Stimulated activated CD4-positive, alpha-beta T cell treated with anti-CD3 and anti-CD28 coated beads, Interleukin-1b, Interleukin-23, amount 100 ng/mL, for 4 hours (primary cell): ENCODE measurements at regions not wholly inside any gene's neighbourhood (a gene's known extent, or its start where the extent isn't known, plus 50 kb on each side); places are given as distances from the start of the nearest gene placed in this dataset.

ENCODE experiments used
- DNase-seq, 2 donors: peaks; one replicate each; pipeline ENCODE4 v3.0.0-alpha.2; 2020; ENCODE audit warnings: low read depth in 2 of 2

DNA sequence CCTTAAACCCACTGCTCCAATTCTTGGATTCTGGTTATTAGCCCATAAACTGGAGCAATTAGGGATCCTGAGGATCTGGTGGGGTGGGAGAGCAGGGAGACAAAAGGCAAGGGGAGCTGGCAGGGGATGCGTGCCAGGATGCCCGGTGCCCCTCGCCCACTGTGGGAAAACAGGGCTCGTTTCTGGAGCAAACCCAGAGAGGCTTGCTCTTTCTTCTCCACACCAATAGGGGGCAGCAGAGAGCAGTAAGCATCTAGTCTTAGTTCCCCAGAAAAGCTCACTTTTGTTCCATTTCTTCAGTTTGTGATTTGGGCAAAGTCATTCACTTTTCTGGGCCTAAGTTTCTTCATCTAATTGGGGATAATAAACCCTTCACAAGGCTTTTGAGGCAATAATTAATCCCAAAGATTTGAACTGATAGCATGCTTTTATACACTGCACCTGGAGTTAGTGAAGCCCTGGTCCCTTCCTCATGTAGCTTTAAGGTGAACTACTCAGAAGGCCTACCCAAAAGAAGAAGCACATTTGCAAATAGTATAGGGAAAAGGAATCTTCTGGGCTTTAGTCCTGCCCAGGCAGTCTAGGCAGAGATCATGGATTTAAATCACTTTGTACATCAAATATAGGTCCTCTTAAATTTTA, 160.6 kb upstream of the USP24 start:
- DNase-seq, result peak in 1 of 2 donors; percentile 14

DNA sequence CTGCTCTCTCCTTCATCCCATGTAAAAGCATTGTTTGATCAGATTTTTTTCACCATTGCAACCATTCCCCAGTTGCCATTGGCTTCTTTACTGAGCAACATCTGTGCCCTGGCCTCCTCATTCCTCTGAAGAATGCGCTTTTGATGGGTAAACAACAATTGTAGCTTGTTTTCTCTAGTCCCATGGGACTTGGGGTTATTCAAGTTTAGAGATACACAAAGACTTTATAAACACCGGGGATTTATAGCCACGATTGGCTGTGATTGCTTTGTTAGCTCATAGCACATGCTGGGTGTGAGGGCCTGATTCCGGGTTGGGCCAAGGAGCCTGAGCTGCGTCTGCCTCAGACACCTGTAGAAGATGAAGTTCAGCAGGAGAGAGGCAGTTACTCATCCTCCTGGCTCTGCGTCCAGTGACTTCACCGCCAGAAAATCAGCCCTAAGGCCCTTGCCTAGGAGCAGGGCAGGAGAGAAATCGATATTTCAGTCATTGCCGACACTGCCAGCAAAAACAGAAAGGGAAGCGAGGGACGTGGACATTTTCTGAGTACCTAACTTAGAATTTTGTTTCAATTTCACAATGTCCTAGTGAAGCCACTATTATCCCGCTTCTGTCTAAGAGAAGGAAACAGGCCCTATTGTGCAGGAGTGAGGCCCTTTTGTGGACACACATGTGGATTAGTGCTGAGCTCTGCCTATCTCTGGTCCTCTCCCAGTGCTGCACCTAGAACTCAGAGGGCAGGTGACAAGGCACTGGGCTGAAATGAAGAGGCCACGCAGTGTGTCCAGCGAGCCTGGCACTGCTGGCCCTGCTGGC, 159.8 kb upstream of the USP24 start:
- DNase-seq, result no peak

DNA sequence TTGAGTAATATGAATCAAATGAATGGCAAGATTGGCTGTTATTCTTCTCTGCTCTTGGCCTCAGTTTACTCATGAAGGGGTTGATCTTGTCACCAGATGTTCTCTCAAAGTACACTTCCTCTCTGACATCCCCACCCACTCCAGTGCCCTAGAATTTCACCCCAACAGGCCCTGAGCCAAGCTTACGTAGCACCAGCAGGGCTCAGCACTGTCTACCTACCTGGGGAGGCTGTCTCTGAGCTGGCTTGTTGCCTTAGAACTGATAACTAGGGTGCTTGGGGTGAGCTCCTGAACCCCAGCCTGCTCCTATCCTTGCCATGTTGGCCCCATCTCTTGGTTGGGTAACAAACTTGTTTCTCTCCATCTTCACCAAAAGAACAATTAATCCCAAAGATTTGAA, 159.1 kb upstream of the USP24 start:
- no peak for DNase-seq

DNA sequence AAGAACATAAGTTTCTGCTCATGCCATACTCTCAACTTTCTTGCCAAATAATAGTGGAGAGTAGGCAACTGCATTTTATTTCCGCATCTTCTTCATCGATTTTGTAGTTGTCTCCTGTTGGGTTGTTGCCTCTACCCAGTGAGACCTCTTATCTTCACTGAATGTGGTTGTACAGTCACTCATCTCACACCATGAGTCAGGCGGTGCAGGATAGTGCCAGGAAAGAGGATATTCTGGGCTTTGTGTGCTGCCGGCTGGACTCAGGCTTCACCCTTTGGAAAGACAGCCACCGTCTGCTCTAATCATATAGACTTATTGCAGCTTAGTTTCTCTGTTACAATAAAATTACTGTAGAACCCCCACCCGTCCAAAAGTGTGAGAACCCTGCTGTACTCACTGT, 154.3 kb upstream of the USP24 start:
- DNase-seq, result no peak

DNA sequence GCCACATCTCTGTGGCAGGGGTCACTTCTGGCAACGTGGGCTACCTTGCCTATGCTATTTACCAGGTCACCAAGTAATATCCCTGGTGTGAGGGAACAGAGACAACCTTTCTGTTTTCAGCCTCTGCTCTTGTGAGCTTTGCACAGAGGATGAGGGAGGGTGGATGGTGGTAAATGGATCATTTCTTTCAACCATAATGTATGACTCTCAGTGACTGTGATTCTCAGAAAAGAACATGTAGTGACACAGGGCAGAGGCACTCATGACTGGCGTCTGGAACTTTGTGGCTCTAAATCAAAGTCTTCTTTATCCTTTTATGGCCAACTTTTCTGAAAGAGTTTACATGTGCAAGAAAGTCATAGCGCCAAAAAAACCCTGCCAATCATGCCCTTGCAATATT, 153.5 kb upstream of the USP24 start:
- DNase-seq, result no peak

DNA sequence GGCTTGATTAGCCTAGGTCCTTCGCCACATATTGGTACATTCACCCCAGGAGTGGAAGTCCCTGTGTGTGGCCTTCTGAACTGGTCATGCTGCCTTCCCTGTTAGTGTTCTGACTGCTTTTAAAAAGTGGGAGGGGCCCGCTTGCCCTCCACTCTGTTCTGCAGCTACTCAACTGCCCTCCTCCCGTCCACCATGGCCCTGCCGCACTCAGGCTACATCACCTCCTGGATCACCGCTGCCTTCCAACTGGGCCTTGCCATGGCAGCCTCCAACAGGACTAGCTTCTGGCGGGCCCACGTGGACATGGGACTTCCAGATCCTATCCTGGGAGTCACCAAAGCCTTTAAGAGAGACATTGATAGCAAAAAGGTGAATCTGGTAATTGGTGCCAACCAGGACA, 152.1 kb upstream of the USP24 start:
- no peak for DNase-seq

DNA sequence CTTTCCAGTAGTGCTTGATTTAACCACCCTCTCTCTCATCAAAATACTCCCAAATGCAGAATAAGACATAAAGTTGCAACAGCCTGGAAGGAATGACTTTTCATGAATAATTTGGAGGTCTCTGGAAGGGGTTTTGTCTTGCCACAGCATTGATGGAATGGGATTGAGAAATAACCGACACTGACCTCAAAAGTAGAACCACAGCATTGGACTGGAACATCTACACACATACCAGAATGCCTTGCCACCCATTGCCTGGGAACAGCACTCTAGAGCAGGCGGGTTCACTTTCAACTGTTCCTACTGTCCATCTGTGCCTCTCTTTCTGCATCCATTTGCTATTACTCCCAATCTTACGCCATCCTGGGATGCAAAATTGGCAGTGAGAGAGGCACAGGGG, 149.1 kb upstream of the USP24 start:
- DNase-seq, result no peak

DNA sequence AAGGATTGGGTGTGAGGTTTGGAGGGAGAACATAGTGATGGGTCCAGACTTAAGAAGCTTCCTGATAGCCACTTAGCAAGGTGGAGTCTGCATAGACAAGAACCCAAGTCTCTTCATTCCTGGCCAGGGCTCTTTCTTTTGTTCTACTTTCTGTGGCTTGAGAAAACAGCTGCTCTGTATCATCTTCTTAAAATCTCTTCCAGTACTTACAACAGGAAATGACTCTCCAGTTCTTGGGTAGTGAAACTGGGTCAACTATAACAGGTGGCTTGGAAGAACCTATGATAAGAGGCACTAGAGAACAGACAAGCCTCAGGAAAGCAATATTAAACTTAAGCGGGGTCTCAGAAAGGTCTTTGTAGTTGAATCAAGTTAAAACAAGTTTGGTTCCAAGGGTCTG, 148.1 kb upstream of the USP24 start:
- no peak for DNase-seq

DNA sequence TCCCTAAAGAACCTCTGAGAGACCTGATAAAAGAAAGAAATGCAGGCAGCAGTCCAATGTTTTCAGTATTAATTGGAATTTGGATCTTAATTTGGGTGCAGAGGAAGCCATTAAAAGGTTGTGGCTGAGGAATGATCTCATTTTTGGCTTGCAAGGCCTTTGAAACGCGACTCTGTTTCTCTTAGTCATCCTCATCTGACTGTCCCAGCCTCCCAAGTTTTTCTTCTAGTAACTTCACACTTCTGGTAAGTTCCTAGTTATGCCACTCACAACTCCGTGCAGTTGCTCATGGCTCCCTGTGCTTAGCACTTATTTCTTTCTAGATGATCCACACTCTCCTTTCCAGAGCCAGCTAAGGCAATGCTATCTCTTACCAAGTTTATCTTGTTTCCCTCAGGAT, 147.4 kb upstream of the USP24 start:
- DNase-seq, result no peak

DNA sequence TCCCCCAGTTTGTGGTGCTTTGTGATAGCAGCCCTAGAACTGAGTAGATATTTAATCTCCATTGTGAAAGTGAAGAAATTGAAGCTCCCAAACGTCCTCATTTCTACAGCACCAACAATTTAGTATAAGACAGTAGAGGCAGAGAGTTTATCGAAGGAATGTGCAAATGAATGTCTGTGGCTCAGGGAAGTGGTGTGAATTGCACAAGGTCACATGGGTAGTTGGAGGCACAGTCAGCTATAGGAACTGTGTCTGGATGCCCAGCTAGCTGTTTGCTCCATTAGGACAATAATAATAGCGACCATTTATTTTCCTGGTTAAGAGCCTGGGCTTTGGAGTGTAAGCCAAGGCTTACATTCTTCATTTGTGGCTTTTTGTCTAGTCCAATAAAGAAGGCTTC, 144.4 kb upstream of the USP24 start:
- DNase-seq, result no peak

DNA sequence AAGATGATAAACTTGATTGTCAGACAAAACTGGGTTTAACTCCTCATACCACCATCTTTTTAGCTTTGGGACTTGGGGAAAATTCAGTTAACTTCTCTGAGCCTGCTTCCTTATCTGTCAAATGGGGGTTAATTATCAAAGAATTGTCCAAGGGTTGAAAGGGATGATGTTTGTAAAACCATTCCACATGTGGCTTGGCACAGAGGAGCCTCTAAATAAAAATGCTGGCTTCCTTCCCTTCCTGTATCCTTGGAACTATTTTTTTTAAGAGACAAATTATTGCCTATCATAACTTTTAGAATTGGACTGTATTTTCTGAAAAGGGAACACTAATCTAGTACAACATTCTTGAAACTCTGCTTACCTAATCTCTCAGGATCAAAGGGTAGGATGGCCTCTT, 143.4 kb upstream of the USP24 start:
- no peak for DNase-seq

DNA sequence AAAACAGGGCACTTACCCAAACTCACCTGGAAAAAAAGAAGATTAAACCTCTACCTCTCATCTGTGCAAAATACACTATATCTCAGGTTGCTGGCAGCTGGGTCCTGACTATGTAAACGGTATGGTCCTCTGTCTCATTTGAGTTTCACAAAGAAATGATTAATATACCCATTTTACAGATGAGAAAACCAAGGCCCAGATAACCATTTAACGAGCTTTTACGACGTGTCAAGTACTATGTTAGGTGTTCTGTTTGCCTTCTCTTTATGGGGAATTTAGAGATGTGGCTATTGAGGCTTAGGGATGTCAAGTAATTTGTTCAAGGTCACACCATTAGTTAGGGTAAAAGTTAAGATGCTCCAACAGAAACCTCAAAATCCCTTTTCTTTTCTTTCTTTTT, 140.4 kb upstream of the USP24 start:
- no peak for DNase-seq

DNA sequence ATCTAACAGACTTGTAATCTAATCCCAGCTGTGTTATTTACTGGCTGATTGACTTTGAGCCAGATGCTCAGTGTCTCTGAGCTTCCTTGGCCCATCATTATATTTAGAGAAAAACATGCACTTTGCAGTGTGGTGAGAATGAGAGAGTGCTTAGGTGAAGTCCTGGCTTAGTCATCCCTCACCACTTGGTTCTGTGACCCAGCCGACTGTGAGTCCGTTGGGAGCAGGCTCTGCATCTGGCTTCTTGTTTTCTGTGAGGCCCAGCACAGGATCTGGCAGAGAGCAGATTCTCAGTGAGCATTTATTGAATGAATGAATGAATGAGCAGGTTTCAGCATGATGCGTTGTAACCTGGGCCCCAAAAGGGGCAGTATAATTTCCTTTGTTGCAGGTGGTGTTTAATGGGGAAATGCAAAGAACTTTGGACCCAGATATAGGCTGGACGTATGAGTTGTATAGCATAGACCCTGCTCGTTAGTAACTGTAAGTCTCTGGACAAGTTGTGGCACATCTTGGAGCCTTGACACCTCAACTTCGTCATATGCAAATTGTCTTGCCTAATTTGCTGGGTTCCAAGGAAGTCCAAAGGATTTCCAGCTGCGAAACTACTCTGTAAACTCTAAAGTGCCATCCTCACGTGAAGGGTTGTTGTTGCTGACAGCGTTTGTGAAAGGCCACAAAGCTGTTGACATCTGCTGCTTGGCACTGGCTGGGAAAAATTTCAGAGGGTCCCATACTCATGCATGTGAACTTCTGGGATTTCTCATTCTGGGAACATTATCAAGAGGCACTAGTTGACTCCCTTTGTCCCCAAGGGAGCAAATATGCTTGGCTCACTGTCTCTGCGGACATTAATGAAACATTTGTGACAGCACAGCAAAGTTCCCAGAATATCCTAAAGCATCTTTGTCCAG, 138.8 kb upstream of the USP24 start:
- DNase-seq, result no peak

DNA sequence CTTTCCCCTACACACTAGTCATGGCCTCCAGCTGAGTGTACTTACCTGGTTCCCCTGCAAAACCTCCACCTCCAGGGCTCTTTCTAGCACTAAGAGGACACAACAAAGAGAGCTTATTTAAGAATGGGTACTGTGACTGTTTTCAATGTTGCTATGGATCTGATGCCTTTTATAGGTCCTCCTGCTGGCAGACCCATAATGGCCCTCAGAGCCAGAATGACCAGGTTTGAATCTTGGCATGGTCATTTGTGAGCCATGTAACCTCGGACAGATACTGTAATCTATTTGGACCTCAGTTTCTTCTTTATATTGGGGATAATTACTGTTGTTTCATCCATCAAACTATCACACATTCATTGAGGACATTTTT, 137.6 kb upstream of the USP24 start:
- no peak for DNase-seq

DNA sequence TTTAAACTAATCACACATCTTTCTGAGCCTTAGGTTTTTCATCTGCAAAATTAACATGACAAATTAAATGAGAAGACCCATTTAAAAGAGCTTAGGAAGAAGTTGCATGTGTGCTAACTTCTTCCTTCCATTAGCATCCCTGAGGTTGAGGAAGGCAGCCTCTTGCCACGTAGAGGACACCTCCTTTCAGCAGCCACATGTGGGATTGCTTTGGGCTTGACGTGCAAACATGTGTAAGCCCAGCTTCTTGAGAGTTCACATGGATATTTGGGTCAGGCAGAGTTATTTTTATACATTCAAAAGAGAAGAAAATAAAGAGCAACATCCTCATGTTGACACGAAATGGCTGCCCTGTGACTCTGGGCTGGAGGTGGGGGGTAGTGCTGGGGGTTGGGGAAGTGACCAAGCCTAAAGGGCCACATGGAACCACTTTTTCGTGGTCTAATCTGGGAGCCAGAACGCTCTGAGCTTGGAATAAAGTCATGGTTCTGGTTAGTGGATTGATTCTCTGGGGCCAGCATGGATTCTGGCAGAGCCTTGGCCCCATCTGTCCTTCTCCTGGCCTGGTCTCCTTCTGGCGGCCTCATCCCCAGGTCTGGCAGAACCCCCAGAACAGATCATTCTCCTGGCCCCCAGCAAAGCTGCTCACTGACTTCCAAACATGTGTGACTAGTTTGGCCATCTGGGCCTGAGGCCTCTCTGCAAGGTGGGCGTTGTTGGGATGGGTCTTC, 137.1 kb upstream of the USP24 start:
- no peak for DNase-seq

DNA sequence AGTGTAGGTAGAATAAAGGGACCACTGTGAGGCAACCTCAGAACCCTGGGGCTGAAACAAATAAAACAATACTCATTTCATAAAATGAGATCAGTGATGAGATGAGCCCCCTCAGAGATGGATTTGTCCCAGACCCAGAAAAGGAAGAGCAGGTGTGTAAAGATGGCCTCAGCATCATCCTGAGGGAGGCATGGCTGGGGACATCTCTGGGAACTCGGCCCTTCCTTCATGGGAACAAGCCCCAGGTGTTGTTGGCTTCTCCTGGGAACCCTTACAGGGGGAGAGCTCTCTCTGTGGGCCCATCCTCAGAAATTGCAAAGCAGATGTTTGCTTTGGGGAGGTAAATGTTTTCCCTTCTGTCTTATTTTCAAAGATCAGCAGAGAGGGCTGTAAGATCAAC, 133.2 kb upstream of the USP24 start:
- DNase-seq, result no peak

DNA sequence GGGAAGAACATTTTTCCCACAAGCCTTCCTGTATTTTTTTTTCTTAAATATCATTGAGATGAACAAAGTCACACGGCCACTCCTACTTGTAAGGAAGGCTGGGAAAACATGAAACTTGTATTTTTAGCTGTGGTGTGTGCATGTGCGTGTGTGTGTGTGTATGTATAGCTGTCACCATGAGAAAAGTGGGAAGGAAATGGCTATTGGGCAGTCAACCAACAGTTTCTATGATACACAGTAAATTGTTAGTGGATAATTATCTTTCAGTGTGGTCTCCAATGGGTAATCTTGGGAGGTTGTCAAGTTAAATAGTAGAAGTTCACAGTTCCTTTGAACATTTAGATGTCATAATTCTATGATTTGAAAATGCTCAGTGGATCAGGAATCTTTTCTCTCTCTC, 132.7 kb upstream of the USP24 start:
- no peak for DNase-seq

DNA sequence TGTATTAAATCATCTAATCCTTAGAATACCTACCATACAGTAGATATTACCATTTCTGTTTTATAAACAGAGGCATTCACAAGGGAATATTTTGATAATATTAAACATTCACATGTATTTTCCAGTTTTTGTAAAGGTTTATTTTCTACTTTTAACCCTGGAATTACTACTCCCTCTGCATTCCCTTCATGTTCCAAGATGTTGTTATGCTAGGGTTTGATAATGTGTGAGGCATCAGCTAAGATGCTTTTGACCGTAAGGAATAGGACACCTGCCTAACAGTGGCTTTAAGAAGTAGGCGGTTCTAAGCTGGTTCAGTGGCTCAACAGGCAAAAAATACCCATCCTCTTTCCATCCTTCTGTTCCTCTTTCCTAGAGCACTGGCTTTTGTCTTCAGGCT, 131.9 kb upstream of the USP24 start:
- no peak for DNase-seq

DNA sequence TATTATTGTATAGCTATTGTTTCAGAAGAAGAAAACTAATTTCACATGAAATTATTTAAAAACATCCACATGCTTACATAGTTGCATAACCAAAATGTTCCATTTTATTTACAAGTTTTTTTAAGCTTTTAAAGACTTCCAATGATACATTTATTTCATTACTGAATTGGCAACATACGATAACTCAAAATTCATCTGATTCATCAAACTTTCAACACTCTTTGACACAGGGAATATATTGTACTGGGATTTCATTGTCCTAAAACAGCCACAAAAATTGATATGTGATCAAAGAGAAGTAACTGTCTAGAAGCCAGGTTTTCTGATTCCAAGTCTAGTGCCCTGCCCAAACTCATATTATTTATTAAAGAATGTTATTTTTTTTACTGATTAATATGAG, 131.4 kb upstream of the USP24 start:
- no peak for DNase-seq

DNA sequence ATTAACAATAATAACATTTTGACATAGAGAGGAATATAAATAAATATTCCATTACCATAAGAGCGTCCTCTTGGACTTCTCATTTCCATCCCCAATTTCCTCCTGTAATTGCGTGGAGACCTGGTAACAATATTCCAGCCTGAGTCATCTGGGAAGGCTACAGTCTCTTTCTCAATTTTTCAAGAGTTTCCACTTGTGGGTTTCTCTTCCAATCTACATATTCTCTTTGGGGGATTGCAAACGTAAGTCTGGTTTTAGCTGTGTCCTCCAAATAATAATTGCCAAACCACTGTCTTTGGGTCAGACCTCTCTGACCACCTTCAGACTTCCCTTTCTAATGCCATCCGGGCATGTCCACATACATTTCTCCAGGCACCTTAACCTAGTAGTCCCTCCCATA, 124.5 kb upstream of the USP24 start:
- DNase-seq, result no peak

DNA sequence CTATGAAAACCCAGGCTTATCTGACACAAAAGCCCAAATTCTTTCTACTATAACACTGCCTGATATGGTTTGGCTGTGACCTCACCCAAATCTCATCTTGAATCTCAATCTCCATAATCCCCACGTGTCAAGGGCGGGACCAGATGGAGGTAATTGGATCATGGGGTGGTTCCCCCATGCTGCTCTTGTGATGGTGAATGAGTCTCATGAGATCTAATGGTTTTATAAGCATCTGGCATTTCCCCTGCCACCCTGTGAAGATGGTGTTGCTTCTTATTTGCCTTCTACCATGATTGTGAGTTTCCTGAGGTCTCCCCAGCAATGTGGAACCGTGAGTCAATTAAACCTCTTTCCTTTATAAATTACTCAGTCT, 123.3 kb upstream of the USP24 start:
- no peak for DNase-seq

DNA sequence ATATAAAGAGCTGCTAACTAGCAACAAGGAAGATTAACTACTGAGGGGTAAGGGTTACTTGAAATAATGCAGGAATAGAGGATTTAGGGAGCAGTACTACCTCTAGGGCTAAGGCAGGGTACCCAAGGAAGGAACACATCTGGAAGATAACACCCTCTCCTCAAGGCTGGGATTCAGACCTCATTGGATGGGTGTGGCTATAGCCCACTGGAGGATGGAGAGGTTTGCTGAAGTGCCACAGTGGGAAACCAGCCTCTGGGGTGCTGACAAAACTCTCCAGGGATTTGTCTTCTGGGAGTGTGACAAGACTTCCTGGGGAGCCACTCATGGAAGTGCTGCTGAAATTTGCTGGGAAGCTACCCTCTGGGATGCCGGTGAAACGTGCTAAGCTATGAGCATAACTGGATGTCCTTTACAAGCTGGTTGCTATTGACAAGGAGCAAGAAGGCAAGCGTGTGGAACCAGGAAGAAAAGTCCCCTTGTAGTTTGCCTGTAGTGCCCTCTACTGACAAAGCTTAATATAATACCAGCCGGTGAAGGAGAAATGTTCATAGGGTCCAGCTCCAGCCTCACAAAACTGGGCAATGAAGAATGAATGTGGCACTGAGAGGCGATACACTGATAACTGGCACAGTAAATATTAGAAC, 122.8 kb upstream of the USP24 start:
- no peak for DNase-seq
